Lower lobe of right lung (tissue), 2 donors: ENCODE measurements at regions not wholly inside any gene's neighbourhood (a gene's known extent, or its start where the extent isn't known, plus 50 kb on each side); places are given as distances from the start of the nearest gene placed in this dataset.
"Not testable (repeated sequence)": the region's sequence is repeated elsewhere in the genome, so short reads cannot be mapped to it uniquely, and the experiment has no call there.

Experiments
- ATAC-seq, 2 donors: fragments of 200-7000 bp; cut with Tn5 transposase; one replicate each; pipeline ENCODE4 v1.9.1; 2020 to 2022; ENCODE audit warnings: mild to moderate bottlenecking in 2 of 2, moderate library complexity in 2 of 2
- DNase-seq: peaks from one replicate; pipeline ENCODE4 v3.0.0-alpha.2; 2020
- H3K27ac ChIP-seq: fragments of 200-600 bp; one replicate; pipeline ENCODE4 v1.8.0; 2022
- H3K27me3 ChIP-seq: fragments of 200-600 bp; one replicate; pipeline ENCODE4 v1.8.0; 2022; ENCODE audit warnings: low read depth
- H3K36me3 ChIP-seq: fragments of 200-600 bp; one replicate; pipeline ENCODE4 v1.8.0; 2022; ENCODE audit warnings: mild to moderate bottlenecking
- H3K4me1 ChIP-seq: fragments of 200-600 bp; one replicate; pipeline ENCODE4 v1.8.0; 2022
- H3K4me3 ChIP-seq: fragments of 200-600 bp; one replicate; pipeline ENCODE4 v1.8.0; 2022; ENCODE audit warnings: mild to moderate bottlenecking
- H3K9me3 ChIP-seq: fragments of 200-600 bp; one replicate; pipeline ENCODE4 v1.8.0; 2022
- intact Hi-C: fragments of 100-400 bp; cut with DNase I; formaldehyde crosslinking; loops from one replicate; pipeline ENCODE4 v1.11.0; 2022
- TF ChIP-seq, protein P1 (sequence below): fragments of 200-600 bp; IDR thresholded peaks from one replicate; pipeline ENCODE4 v1.8.0; 2022; ENCODE audit warnings: antibody characterized with exemption, mild to moderate bottlenecking
- donor health status: DM: no; HTN: yes; CAD: no; lungs with severe emphysema.

GRCh38 chrY:12296460-12296859 lies 404.6 kb upstream of the USP9Y start:
- H3K4me1 ChIP-seq = no peaks in the 10 kb centered on the region
- no peak overlapping the region for H3K4me3 ChIP-seq
- no peaks in the 10 kb centered on the region for H3K36me3 ChIP-seq
- intact Hi-C loops = no loop called here
- ATAC-seq = no peak
- TF ChIP-seq, protein P1, sequence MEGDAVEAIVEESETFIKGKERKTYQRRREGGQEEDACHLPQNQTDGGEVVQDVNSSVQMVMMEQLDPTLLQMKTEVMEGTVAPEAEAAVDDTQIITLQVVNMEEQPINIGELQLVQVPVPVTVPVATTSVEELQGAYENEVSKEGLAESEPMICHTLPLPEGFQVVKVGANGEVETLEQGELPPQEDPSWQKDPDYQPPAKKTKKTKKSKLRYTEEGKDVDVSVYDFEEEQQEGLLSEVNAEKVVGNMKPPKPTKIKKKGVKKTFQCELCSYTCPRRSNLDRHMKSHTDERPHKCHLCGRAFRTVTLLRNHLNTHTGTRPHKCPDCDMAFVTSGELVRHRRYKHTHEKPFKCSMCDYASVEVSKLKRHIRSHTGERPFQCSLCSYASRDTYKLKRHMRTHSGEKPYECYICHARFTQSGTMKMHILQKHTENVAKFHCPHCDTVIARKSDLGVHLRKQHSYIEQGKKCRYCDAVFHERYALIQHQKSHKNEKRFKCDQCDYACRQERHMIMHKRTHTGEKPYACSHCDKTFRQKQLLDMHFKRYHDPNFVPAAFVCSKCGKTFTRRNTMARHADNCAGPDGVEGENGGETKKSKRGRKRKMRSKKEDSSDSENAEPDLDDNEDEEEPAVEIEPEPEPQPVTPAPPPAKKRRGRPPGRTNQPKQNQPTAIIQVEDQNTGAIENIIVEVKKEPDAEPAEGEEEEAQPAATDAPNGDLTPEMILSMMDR = no peak
- H3K27ac ChIP-seq = no peak overlapping the region
- no peaks in the 10 kb centered on the region for H3K27me3 ChIP-seq
- no peaks in the 10 kb centered on the region for H3K9me3 ChIP-seq
- no peak for DNase-seq

- ATAC-seq, H3K27ac ChIP-seq, H3K27me3 ChIP-seq, H3K4me3 ChIP-seq, H3K36me3 ChIP-seq, H3K9me3 ChIP-seq, H3K4me1 ChIP-seq, intact Hi-C loops, DNase-seq: not testable (repeated sequence)
Measured at GRCh38 chrY:12299796-12300195, 401.2 kb upstream of the USP9Y start.

- no peaks in the 10 kb centered on the region for H3K36me3 ChIP-seq
- TF ChIP-seq, protein P1 = no peak
- H3K9me3 ChIP-seq = no peaks in the 10 kb centered on the region
- intact Hi-C loops = no loop called here
- H3K27ac ChIP-seq = no peak overlapping the region
- no peaks in the 10 kb centered on the region for H3K27me3 ChIP-seq
- H3K4me3 ChIP-seq = no peak overlapping the region
- ATAC-seq = no peak
- no peaks in the 10 kb centered on the region for H3K4me1 ChIP-seq
- DNase-seq = no peak
Measured at GRCh38 chrY:12303464-12303863, 397.6 kb upstream of the USP9Y start.

DNA sequence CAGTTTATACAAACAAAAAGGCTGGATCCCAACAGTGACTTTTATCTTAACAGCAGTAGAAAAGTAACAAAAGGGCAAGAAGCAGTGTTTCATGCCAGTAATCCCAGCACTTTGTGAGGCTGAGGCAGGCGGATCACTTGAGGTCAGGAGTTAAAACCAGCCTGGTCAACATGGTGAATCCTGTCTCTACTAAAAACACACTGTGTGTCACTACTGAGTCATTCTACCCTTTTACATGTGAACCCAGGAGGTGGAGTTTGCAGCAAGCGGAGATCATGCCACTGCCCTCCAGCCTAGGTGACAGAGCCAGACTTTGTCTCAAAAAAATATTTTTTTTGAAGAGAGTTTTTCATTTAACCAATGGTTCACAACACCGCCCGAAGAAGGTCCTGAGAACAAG lies 395.6 kb upstream of the USP9Y start:
- DNase-seq (no peak), ATAC-seq (no peak)
- Histone ChIP-seq H3K4me1 (no peaks in the 10 kb centered on the region), H3K9me3 (no peaks in the 10 kb centered on the region), H3K4me3 (no peak overlapping the region), H3K27me3 (no peaks in the 10 kb centered on the region), H3K27ac (no peak overlapping the region), H3K36me3 (no peaks in the 10 kb centered on the region)
- TF ChIP-seq, protein P1 = no peak
- intact Hi-C loops = no loop called here

GRCh38 chrY:12309212-12309611 lies 391.8 kb upstream of the USP9Y start:
- no peak overlapping the region for H3K27ac ChIP-seq
- intact Hi-C loops = no loop called here
- no peaks in the 10 kb centered on the region for H3K27me3 ChIP-seq
- no peaks in the 10 kb centered on the region for H3K9me3 ChIP-seq
- no peaks in the 10 kb centered on the region for H3K4me1 ChIP-seq
- DNase-seq = no peak
- TF ChIP-seq, protein P1 = peak; percentile 40
- no peak for ATAC-seq
- H3K36me3 ChIP-seq = no peaks in the 10 kb centered on the region
- no peak overlapping the region for H3K4me3 ChIP-seq

GRCh38 chrY:12310832-12311231 lies 390.2 kb upstream of the USP9Y start:
- ATAC-seq (no peak), DNase-seq (no peak)
- TF ChIP-seq, protein P1 = no peak
- H3K27ac ChIP-seq = no peak overlapping the region
- H3K4me1 ChIP-seq = no peaks in the 10 kb centered on the region
- intact Hi-C loops = no loop called here
- no peaks in the 10 kb centered on the region for H3K9me3 ChIP-seq
- no peak overlapping the region for H3K4me3 ChIP-seq
- no peaks in the 10 kb centered on the region for H3K27me3 ChIP-seq
- no peaks in the 10 kb centered on the region for H3K36me3 ChIP-seq
